ENCODE measurements at regions not wholly inside any gene's neighbourhood (a gene's known extent, or its start where the extent isn't known, plus 50 kb on each side); places are given as distances from the start of the nearest gene placed in this dataset.
A peak's percentile ranks its signal among the peaks of the same experiment; 100 is the strongest.

- peak; percentile 68 for DNase-seq (ENCODE audit: low spot score)
Measured at GRCh38 chr9:89878003-89878411, 273.2 kb downstream of the GADD45G start.

DNA sequence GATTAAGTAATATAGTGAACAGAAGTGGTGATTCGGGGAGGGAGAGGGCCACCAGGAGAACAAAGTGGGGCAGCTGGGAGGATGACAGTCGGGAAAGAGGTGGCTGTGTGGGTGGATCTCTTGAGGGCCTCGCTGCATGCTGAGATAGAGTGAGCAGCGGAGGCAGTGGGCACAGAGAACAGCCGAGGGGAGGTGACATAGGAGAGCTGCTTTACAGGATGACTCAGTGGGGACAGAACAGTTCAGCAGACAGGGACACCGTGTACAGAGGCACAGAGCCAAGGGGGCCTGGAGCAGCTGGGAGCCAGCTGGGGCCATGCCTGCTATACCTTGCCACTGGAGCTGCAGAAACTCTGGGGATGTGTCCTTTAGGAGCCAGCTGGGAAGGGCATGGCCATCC is 273.9 kb downstream of the GADD45G start:
- peak; percentile 88 for DNase-seq (ENCODE audit: low spot score)

GRCh38 chr9:89879276-89879675 is 274.5 kb downstream of the GADD45G start:
- DNase-seq (ENCODE audit: low spot score) = peak; percentile 84

DNA sequence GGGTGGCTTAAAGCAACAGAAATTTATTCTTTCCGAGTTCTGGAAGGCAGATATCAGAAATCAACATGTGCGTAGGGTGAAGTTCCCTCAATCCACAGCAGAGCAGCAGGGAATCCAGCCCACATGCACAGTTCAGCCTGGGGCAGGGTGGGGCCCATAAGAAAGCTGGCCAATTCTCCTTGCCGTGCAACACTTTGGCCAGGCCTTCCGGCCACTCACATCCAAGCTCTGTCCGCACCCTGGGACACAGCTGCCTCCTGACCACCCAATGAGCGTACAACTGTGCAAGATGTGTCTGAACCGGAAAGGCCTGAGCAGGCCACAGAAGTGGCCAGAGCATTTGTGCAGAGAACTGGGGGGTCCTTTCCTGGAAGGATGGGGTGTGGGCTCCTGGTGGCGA is 274.9 kb downstream of the GADD45G start:
- DNase-seq (ENCODE audit: low spot score) = peak; percentile 86

DNA sequence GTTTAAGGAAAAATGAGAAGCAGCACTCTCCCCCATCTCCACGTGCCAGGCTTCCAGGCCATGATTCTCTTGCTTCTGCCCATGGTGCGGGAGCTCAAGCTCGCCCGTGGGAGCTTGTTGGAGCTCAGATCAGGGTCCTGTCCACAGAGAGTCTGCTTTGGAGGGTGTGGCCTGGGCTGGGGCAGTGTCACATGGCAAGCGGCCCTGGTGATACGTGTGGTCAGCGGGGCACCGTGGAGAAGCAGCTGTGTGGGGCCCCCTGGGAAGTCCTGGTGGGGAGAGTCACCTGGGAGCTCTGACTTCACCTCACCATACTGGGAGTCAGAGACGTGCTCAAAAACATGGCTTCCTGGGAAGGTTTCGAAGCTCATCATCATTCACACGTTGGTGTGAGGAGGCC is 275.3 kb downstream of the GADD45G start:
- DNase-seq (ENCODE audit: low spot score) = peak; percentile 67

DNA sequence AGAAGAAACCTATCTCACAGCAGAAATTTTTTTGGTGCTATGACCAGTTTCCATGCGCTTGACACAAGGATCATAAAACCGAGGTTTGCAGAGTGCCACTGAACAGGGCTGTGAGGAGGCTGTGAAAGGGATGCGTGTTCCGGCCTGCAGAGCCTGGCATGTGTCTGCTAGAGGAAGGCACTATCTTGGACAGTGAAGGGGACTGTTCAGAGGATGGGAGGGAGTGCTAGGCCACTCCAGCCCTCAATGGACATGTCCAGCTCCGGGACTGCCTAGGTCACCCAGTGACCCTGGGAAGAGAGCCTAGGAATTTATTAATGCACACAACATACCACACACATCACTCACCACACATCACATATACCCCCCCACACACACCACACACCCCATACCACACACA is 275.9 kb downstream of the GADD45G start:
- peak; percentile 69 for DNase-seq (ENCODE audit: low spot score)

- no peak for DNase-seq (ENCODE audit: low spot score)
Measured at GRCh38 chr9:89881431-89881830, 276.6 kb downstream of the GADD45G start.

DNA sequence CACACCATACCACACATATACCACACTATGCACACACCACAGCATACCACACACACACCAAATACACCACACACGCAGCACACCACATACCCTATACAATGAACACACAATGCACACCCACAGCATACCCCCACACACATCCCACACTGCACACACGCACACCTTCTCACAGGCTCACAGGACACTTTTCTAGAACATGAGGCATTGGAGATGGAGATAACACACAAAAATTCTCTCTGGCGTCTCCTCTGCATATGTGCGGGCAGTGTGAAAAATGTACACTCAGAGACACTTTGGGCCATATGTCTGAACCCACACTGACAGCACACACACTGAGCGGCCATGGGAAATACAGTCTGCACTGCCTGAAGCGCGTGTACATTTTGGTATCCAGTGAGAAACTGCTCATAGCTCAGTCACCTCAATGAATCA is 278.1 kb downstream of the GADD45G start:
- peak; percentile 39 for DNase-seq (ENCODE audit: low spot score)

DNA sequence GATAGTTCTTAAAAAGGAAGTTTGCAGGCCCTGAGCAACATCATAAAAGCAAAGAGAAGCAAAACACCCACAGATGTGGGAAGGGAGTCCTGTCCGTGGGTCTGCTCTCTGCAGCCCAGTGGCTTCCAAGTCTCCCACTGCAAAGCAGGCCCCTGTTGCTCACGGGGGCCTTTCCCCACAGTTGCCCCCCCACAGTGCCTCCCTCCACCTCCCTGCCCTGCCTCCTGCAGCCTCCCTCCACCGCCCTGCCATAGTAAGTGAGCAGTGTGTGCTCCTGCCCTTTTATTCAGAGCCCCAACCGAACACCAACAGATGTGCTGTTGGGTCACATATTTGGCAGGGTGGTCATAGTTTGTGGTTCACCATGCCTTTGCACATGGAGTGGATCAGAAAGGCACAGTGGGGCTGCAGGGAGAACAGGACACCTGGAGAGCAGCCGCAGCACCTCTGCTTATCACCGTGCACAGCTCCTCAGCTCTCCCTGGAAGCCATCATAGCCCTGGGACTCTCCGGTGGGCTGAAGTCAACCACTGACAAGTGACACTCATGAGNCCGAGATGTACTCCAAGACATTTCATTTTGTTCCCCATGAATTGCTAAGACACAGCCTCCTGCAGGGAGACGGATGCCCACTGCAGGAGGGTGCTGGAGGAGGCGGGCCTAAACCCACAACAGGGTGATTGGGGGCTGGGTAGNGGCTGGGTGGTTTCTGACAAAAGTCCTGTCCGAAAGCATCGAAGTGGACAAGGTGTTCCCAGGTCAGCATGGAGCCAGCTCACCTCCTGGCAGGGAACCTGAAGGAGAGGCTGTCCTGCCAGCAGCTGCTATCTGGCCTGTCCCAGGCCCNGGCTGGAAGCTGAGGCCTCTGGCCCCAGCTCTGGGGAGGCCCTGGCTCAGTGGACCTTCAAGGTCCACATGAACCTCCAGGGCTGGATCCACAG is 278.9 kb downstream of the GADD45G start:
- peak; percentile 78 for DNase-seq (ENCODE audit: low spot score)

- peak; percentile 78 for DNase-seq (ENCODE audit: low spot score)
Measured at GRCh38 chr9:89884356-89885083, 279.7 kb downstream of the GADD45G start.

DNA sequence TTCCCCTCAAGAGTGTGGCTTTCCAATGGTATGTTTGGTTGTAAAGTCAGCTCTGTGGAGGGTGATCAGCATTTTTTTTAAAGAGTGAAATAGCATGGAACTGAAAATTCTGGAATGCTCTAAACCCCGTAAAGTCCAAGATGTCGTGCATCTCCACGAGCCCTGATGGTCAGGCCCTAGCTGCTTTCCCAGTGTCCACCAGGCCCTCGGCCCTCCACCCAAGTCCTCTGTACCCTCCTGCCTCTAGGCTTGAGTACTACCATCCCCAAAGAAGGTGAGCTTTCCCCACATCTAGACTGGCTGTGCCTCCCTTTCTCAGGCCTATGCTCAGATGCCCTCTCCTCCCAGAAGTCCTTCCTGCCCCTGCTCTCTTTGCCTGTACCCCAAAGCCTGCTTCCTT is 280.3 kb downstream of the GADD45G start:
- peak; percentile 16 for DNase-seq (ENCODE audit: low spot score)

DNA sequence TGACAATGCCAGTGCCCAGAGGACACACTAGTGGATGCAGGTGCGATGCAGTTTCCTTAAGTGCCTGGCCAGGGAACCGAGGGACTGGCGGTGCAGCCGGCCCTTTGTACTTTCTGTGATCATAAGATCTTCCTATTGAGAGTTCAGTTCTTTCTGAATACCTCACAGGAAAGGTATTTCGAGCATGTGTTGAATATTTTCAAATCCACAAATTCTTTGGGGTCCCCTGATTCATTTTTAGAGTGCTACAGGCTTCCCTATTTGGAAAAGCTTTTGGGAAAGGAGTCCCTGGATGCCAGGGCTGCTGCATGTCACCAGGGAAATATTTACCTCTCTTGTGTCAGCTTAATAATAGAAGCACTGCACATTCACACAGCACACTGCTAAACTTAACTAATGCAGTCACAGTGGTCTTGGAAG is 281.5 kb downstream of the GADD45G start:
- peak; percentile 35 for DNase-seq (ENCODE audit: low spot score)

GRCh38 chr9:89887286-89887685 is 282.5 kb downstream of the GADD45G start:
- no peak for DNase-seq (ENCODE audit: low spot score)

GRCh38 chr9:89888233-89888632 is 283.4 kb downstream of the GADD45G start:
- DNase-seq (ENCODE audit: low spot score) = peak; percentile 22

GRCh38 chr9:89888677-89889076 is 283.9 kb downstream of the GADD45G start:
- DNase-seq (ENCODE audit: low spot score) = no peak

- DNase-seq (ENCODE audit: low spot score) = peak; percentile 51
Measured at GRCh38 chr9:89889865-89890264, 285.1 kb downstream of the GADD45G start.

DNA sequence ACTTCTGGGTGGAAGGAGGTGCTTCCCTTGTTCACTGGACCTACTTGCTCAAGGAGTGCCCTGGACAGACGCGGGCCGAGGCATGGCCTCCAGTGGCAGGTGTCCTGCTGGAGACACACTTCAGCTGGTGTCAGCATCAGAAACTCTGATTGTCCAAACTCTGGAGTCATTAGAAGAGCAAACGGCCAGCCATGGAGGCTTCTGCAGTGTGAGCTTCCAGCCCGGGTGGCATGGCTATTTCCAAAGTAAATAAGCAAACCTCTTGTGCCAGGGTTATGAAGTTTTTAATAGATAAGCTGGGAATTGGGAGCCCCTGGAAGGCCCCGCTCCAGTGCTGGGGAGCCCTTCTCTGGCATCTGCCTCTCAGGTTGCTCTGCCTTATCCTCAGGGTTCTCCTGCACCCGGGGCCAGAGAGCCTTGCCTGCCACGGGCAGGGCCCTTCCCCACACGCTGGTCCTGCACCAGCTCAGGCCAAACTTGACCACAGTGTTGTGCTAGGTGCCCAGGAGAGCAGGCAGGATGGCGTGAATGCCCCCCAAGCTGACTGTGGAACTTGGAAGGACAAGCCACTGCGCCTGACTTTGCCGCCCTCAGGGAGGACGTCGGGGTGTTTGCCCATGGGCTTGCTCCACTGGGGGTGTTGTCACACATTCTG is 285.6 kb downstream of the GADD45G start:
- peak; percentile 85 for DNase-seq (ENCODE audit: low spot score)

DNA sequence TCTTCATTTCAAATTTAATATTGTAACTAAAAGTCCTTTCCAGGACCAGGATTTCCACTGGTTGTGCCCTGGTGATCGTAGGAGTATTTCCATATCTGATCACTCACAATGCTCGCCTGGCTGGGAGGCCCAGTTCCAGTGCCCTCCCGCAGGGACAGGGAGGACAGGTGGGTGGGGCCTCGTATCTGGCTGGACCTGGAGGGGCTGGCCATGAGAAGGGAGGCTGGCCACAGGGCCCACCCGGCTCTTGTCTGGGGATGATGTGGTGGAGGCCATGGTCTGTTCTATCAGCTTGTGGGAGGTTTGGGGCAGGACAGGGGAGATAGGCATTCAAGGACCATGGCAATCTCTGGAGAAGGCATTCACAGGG is 286.4 kb downstream of the GADD45G start:
- no peak for DNase-seq (ENCODE audit: low spot score)

DNA sequence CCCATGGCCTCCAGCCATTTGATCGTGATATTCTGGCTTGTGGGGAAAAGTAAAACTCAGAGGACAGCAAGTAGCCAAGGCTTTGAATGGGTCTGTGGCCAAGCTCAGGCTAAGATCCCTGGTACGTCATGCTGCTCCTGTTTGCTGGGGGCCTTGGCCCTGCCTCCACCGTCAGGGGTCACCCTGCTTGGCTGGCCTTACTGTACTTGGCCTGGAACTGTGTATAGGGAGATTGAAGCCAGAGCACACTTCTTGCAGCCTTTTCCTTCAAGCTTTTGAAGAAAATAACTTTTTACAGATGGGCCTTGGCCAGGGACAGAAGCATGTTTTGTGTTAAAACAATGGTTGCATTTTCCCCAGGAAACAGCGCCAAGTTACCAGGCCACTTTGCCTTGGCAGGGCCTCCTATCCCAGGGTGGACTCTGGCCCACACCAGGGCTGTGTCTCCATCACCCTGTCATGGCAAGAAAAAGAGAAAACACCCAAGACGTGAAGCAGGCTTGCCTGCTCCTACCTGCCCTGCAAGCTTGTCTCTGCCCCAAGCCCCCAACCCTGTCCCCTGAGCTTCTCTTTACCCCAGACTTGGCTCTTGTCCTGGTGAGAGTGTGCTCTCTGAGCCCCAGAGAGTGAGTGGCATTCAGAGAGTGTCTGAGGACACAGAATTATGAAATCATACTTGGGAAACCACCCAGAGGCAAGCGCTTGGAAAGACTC is 286.9 kb downstream of the GADD45G start:
- peak; percentile 64 for DNase-seq (ENCODE audit: low spot score)

DNA sequence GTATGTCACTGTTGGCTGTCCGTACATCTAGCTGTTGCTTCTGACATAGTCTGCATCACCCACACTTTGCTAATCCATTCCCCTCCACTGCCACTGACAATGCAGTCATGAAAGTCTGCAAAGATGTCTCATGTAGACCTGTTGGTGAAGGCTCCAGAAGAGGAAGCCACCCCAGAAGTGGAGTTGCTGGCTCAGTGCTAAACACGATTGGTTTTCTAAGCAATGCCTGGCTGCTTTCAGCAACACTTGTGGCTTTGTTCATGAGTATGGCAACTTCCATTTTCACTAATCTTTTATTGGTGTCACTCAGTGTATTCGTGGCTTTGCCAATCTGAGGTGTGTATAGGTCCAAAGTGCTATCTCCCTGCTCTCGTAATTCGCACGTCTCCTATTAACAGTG is 288.1 kb downstream of the GADD45G start:
- no peak for DNase-seq (ENCODE audit: low spot score)

GRCh38 chr9:89893886-89894285 is 289.1 kb downstream of the GADD45G start:
- DNase-seq (ENCODE audit: low spot score) = no peak
